DND-41 (cell line): ENCODE measurements at regions not wholly inside any gene's neighbourhood (a gene's known extent, or its start where the extent isn't known, plus 50 kb on each side); places are given as distances from the start of the nearest gene placed in this dataset.

ENCODE experiments used
- EZH2 ChIP-seq: IDR thresholded peaks from 3 replicates; pipeline ENCODE4 v1.6.1; 2012; ENCODE audit warnings: borderline replicate concordance, low read depth, mild to moderate bottlenecking, moderate library complexity, low read length, inconsistent platforms; ENCODE audit not compliant: severe bottlenecking
- TF ChIP-seq, protein P1 (sequence below): IDR thresholded peaks from 2 replicates; pipeline ENCODE4 v1.5.1; 2012; ENCODE audit warnings: borderline replicate concordance, low read length, moderate library complexity, mild to moderate bottlenecking; ENCODE audit not compliant: poor library complexity, severe bottlenecking; ENCODE audit errors: extremely low read depth

DNA sequence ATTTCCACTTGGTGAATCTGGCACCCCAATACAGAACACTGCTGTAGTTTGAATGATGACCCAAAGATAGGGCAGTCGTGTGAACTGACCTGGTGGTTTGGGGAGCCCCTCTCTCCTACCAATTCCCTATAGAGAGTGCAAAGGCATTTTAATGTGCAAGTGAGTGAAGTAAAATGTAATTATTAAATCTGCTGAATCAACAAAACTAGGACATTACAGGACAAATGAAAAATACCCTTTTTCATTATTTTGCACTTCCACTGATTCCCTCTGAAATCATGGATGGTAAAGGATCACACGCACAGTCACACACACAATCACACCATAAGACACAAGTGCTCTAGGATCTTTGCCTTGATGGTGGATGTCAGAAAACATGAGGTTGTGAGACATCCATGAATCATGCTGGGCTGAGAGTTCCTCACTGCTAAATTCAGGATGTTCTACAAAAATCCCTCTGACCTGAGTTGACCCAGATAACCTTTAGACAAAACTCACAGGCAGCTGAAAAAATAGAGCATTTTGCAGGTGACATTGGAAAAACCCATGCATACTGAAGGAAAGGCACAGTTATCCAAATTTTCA lies 197.4 kb downstream of the FBXO15 start:
- TF ChIP-seq, protein P1, sequence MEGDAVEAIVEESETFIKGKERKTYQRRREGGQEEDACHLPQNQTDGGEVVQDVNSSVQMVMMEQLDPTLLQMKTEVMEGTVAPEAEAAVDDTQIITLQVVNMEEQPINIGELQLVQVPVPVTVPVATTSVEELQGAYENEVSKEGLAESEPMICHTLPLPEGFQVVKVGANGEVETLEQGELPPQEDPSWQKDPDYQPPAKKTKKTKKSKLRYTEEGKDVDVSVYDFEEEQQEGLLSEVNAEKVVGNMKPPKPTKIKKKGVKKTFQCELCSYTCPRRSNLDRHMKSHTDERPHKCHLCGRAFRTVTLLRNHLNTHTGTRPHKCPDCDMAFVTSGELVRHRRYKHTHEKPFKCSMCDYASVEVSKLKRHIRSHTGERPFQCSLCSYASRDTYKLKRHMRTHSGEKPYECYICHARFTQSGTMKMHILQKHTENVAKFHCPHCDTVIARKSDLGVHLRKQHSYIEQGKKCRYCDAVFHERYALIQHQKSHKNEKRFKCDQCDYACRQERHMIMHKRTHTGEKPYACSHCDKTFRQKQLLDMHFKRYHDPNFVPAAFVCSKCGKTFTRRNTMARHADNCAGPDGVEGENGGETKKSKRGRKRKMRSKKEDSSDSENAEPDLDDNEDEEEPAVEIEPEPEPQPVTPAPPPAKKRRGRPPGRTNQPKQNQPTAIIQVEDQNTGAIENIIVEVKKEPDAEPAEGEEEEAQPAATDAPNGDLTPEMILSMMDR, result no peak
- TF ChIP-seq EZH2, result no peak
